ENCODE measurements at regions not wholly inside any gene's neighbourhood (a gene's known extent, or its start where the extent isn't known, plus 50 kb on each side); places are given as distances from the start of the nearest gene placed in this dataset.
A peak's percentile ranks its signal among the peaks of the same experiment; 100 is the strongest.

DNA sequence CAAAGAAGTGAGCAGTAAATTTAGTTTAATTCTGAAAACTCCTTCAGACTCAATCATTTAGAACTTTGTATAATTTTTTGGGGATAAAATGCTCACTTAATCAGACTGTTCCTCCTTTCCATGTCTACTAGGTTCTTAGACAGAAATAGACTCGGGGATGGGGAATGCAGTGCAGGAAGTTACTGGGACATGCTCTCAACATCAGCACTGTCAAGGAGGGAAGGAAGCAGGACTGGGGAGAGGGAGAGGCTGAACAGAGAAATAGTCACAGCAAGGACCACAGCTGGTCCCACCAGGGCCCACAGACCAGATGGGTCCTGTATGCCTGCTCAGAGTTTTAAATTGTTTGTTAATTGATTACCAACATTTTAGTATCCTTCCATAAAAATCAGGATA, 310.1 kb upstream of the MSX2 start:
- DNase-seq = no peak

DNA sequence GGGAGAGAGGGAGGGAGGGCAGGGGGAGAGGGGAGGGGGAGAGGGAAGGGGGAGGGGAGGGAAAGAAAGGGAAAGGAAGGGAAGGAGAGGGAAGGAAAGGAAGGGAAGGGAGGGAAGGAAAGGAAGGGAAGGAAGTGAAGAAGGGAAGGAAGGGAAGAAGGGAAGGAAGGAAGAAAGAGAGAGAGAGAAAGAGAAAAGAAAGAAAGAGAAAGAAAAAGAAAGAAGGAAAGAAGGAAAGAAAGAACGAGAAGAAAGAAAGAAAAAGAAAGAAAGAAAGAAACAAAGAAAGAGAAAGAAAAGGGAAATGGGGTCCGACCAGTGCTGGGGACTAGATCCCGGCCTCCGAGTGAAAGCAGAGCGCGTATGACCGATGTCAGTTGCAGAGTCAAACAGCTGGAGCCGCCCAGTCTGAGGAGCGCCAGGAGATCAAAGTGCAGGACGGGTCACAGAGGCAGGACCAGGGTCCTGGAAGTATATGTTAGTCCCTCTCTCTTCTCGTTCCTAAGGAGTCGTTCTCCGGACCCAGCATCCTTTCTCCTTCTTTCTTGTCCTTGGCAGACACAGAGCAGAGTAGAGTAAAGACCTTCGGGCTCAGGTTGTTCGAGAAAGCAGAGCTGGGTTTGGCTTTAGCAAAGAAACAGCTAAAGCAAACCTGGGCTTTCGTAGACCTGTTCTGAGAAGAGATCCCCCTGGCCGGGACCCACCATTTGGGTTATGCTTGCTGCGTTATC, 305.4 kb upstream of the MSX2 start:
- no peak for DNase-seq

DNA sequence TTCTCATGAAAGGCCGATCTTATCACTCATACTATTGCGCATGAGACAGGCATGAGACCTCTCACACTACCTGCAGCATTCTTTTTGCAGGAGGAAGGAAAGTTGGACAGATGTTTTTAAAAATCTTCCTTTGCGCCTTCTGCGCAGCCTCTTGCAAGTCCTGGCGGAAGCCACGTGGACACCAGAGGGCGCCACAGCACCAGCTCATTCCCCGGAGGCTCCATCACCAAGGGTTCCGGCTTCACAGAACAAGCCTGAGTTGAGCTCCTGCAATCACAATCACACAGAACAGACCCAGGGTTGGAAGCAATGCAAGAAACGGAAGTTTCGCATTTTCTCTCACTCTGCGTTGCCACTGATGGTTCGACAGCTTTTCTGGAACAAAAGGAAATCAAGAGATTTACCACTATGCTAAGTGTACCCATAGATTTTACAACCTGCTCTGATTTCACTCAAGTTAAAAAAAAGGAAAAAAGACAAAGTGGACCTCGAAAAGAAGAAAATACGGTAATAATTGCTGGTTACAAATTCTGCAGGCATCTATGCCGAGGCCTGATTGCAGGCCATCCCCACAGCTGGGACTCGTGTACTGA, 304.7 kb upstream of the MSX2 start:
- peak; percentile 1 for DNase-seq

DNA sequence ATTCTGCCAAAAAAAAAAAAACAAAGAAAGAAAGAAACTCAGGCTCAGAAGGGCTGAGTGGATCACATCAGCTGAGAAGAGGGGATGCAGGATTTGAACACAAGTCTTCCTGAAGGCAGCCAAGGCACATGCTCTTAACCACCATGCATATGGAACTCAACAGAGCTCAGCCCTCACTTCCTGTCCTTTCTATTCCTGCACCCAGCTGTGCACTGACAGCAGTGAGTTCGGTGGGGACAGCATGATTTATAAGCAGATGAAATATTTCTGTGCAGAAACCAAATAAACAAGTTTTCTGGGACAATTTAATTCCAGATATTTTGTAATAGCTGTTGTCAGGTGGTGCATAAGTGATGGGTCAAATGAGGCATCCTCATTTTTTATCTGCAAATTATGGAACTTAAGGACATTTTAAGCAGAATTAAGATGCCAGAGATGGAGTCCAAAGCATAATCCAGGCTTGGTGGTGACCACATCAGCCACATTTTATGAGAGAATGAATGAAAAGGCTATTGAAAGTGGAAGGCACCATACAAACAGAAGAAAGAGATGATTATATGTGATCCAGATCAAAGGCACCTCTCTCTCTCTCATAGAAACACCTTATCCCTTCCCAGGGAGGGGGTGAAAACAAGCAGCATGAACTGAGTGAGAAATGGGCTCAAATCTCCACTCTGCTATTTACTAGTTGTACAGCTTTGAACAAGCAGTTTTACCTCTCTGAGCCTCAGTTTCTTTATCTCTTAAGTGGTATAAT, 303.6 kb upstream of the MSX2 start:
- no peak for DNase-seq

DNA sequence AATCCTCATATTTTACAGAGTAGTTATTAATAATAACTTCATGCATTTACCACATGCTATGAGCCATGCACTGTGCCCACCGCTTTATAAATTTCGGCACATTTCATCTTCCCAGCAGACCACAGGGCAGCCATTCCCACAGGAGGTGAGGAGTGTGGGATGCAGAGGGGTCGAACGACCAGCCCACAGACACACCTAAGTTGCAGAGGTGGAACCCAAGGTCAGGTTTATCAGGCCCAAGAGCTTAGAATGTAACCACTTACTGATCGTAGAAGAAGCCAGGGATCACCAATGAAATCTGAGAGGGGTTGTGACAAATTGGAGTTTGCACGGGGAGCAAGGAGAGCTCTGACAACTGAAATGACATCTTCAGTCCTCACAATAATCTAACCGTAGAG, 303.0 kb upstream of the MSX2 start:
- no peak for DNase-seq

DNA sequence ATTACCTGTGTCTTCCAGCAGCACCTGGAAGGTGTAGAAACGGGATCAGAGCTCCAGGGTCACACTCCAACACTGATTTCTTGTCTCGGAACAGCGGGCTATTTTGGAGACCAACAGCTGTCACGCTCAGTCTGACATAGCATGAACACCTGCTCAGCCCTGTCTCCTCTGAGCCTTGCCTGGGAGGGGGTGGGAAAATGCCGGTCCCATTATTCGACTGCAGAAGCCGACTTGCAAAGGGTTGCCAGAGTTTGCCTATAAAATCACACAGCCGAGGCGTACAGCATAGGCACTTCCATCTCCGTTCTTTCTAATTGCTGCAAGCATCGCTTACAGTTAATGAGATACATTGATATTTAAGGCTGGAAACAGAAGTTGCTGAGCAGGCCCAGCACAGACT, 300.8 kb upstream of the MSX2 start:
- DNase-seq = no peak

DNA sequence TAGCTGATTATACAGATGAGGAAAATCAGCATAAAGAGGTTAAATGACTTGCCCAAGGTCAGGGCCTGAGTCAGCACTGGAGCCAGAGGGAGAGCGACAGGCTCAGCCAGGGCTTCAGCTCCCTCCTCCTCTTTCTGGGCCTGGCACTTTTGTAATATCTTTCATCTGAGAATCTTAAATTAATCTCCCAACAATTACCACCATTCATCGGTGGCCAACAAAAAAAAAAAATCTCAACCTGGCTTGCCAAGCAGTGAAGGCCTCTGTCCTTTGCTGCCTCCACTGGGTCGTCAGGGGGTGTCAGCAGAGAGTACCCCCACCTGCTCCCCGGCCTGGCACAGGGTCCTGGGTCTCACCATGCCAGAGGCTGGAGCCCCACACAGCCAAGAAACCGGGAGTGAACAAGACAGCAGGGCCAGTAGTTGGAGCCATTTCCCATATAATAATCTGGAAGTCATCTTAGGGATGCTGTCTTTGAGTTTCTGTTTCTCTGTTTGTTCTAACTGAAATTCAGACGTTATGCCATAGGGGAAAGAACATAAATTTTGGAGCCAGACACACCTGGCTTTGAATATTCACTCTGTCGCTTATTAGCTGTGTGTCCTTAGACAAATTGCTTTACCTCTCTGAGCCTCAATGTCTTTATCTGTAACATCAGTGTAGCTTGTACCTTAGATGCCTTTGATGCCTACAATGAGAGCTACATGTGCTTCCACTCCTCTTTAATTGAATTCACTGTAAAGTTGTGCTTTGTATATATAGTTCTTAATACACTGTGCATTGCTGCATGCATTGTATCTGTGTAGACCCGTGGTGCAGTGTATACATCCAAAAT, 299.9 kb upstream of the MSX2 start:
- no peak for DNase-seq

DNA sequence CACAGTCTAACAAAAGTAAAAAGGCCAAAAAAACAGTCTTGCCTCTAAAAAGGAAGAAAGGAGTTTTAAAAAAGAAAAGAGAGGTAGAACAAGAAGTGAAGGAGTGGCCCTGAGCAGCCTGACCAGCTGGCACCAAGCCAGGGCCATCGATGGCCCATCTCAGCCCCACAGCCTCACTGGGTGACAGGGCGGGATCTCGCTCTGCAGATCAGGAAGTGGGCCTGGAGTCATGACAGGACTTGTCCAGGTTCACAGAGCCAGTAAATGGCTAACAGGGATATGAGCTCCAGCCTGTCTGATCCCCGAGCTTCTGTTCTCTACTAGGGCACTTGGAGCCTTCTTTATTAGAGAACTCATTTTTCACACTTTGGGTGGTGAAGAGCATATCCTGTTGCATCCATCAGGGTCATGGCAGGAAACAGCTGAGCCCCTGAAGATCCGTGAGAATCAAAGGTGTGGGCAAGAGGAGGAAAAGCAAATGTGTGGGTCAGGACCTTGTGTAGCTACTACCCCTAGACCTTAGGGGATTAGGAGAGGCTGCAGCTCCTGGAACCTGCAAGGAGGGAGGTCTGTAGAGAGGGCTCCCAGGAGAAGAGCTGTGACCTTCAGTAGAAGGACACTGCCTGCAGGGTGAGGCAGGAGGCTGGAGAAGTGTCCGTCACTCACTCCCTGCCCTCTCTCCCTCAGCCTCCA, 299.0 kb upstream of the MSX2 start:
- no peak for DNase-seq

DNA sequence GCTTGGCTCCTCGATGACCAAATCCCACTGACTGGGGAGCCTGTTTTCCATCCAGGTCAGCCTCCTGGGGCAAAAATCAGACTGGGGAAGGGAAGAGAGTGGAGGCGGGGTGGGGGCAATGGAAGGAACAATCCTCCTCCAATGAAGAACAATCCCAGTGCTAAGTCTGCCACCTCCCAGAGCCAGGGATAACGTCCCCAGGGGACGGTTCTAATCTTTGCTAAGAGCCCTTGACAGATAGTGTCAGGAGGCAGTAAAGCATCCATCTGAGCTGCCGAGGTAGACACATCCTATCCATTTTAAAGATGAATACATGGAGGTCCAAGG, 298.5 kb upstream of the MSX2 start:
- DNase-seq = no peak

DNA sequence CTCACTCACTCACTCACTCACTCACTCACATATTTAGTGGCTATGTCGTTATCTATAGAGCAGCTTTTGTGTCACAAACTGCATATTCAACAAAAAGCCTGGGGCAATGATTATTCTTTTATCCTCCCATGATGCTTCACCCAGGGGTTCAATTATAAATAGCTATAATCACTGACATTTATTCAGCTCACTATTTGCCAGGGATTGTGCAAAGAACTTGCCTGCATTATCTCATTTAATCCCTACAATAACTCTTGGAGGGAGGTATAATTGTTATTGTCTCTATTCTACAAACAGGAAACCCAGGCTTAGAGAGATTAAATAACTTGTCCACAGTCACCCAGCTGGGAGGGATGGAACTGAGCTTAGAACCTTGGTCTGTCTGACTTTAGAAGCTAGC, 298.0 kb upstream of the MSX2 start:
- no peak for DNase-seq

DNA sequence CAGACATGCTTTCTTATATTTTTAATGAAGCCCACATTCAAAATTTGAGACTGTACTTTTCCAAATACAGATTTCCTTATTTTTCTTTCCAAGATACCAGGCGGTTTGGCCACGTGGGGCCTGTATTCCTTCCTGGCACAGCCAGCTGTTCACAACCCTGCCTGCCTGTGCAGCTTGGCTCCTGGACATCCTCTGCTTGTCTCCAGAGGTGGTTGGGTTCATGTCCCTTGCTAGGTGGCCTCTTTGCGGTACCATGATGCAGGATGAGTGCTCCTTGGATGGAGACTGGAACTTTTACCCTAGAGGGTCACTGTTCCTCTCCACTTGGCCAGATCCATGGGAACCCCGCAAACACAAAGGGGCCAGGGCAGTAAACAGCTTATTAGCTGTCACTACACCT, 297.5 kb upstream of the MSX2 start:
- no peak for DNase-seq

DNA sequence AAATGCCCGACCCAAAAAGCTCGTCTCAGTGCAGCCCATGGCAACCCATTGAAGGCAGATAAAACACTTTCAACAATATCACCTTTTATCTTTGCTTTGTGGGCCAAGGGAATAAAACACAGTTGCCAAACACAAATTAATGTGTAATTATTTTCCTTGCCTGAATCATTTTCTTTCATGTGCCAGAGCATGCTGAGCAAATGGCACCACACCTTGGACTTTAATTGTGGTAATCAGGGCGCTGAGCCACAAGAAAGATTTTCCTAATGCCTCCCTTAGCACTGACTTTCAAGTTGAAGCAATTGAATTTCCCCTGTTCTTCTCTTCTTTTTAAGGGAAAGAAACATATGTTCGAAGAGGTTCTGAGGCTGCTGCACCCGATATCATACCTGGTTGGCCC, 297.1 kb upstream of the MSX2 start:
- DNase-seq = no peak

DNA sequence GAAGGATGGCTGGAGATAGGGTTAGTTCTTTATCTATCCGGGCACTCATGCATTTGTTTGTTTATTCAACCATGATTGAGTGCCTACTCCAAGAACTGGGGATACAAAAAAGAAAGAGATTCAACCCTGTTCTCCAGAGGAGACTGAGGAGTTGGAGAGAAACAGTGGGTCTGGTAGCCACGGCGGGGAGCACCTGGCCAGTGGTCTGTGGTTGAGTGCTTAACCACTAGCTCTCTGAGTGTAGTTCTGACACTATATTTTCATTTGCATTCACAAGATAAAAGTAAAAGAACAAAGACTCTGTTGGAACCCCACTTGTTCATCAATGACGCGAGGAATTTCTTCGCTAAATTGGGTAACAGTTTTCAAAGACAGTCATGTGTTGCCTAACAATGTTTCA, 295.5 kb upstream of the MSX2 start:
- no peak for DNase-seq

DNA sequence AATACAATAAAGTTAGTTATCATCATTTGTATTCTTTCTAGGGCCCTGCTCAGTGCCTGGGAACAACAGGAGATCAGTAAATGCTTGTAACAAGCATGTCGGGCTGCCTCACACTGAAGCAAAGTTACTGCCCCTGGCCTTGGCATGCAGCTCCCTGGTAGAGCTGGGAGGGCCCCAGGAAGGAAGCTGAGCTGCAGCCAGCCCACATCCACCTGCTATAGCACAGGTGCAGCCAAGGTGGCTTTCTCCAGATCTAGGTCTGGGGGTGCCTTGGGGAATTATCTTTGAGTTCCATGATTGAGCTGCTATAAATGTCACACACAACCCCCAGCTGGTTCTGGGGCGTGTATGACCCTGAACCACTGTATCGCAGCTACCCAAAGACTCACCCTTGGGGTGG, 293.4 kb upstream of the MSX2 start:
- DNase-seq = no peak

DNA sequence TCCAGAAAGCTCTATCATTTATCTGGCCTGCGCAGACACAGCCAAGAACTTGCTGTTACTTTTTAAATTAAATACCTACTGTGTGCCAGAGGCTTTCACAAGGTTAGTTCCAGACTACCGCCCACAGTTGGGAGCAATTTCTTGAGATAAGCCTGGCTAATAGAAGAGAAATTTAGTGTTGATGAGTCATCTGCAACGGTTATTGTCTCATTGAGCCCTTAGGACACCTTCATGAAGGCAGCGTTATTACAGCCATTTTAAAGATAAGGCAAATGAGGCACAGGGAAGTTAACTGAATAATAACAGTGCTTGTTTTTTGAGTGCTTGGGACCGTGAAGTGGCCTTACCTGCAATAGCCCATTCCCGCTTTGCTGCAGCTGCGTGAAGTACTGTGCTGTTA, 292.9 kb upstream of the MSX2 start:
- no peak for DNase-seq

DNA sequence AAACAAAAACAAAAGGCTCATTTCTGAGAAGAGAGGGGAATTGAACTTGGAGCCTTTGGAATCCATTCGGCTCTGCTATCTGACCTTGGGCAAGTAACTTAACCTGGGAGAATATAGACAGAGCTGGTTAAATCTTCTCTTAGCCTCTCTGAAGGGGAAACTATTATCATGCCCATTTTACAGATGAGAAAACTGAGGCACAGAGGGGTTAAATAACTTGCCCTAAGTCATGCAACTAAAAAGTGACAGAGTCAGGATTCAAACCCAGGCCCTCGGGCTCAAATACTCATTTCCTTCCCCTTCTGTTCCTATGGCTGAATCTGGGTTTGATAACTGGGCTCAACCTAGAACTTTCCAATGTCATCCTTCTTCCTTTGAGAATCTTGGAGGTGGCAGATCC, 291.3 kb upstream of the MSX2 start:
- no peak for DNase-seq

DNA sequence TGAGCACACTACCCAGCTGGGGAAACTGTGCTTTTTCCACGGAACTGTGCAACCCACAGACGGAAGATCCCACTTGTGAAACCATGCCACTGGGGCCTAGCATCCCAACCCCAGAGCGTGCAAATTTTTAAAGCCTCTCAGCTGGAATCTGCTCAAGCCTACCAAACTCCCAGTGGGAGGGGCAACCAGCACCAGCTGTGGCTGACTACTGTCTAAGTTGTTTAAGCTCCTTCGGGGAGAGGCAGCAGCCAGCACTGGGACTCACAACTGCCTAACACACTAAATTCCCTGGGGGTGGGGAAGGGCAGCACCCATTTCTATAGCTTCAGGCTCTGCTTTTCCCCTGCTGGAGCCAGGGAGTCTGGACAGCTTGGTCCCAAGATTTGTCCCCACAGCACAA, 287.6 kb upstream of the MSX2 start:
- DNase-seq = no peak

DNA sequence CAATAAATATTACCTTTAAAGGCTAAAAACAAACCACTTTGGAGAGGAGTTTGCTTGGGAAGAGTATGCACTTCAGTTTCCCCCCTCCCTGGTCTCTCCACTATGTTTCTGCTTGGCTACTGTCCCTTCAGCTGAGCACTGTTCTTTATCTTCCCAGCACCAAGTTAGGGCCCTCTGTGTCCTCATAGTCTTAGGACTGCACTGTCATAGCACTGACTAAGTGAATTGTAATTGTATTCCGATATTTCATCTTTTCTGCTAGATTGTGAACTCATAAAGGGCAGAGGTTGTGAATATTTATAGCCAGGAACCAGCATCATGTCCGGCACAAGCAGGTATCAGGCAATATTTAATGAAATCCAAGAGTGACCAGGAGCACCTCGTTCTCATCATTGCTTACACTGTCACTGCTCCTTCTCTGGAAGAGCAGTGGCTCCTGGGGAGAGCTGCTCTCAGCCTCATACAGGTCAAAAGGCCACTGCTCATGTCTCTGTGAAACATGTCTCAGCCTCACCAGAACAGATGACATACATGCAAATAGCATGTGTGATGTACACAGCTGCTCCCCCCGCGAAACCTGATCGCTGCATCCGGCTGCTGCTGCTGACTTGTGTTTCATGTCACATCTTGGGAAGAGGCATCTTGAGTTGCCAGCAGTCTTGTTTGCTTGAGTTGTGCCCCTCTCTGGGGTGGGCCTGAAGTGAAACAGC, 279.7 kb upstream of the MSX2 start:
- DNase-seq = no peak

DNA sequence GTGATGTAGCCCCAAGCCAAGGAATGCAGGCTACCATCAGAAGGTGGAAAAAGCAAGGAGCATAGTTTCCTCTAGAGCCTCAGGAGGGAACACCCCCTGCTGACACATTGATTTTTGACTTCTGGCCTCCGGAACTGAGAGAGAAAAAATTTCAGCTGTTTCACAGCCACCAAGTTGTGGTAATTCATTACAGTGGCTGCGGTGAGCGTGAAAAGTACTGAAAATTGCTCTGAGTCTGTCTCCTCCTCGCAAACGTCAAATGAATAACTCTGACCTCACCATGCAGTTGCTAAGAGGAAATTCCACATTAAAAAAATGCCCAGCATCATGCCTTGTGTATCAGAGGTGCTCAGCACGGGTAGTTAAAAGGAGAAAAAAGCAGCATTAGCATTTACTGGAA, 277.9 kb upstream of the MSX2 start:
- DNase-seq = no peak

DNA sequence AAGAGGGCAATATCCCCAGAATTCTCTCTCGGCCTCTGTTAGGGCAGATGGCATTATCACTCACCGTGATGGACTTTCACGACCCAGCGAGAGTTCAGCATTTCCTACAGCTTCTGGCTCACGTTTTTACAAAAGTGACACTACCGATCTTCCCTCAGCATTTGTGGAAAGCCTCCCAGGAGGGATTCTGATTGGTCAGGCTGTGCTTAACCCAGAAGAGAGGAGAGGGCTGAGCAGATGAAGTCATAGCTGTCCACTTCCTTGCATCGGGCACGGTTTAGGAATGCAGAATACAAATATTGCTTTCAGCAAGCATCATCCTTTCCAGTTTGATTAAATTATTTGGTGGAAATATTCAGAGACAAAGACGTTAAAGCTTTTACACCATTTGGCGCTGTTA, 277.4 kb upstream of the MSX2 start:
- no peak for DNase-seq

DNA sequence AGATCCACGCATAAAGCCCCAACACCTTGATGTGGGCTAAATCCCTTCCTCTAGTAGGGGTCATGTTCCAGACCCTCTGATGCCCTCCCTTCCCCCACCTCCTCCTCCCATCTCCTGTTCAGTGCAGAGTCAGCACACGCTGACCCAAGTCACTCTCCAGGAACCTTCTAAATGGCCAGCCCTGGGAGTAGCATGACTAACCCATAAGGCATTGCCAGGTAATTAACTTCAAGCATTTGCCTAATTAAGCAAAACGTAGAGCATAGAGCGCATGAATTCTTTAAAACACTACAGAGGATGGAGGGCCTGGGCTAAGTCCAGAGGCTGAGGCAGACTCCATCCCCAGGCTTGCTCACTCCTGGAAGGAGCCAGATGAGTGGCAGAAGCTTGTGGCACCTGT, 276.3 kb upstream of the MSX2 start:
- DNase-seq = no peak

DNA sequence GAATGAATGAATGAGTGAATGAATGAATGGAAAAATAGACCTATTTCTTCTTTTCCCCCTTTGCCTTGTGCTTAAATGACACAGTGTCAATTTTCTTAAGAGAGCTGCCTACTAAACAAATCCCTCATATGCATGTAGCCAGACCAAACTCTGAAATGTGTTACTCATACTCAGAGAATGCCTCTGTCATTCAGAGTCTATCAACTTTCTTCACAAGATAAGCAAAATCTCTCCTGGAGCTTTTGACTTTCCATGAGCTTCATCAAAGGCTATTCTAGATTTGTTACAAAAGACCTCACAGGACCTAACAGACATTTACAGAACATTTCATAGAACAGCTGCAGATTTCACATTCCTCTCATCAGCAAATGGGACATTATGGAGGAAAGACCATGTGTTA, 275.7 kb upstream of the MSX2 start:
- DNase-seq = no peak

DNA sequence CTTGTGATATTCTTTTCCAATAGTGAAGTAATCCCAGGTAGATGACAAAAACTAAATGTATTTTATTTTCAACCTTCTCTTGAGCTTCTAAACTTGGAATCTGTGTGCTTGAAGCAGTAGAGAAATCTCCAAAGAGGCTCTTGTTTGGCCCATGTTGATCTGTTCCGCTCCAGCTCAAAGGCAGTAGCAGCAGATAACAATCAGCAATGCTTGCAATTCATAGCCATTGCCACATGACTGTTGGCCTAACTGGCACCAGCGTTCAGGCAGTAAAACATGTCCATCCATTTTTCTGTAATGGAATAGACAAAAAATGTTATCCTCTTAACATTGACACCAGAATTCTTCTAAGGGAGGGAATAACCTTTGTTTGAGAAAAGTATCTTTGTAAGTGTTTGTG, 270.7 kb upstream of the MSX2 start:
- DNase-seq = no peak

All from NCI-H2171 treated with DMSO at 0.1 percent for 48 hours (cell line).